K562 (cell line): ENCODE measurements at regions not wholly inside any gene's neighbourhood (a gene's known extent, or its start where the extent isn't known, plus 50 kb on each side); places are given as distances from the start of the nearest gene placed in this dataset.

Experiments used
- ATAC-seq: fragments of 200-7000 bp; cut with Tn5 transposase; 3 replicates; pipeline ENCODE4 v1.9.1; 2020; ENCODE audit warnings: moderate library complexity
- BruUV-seq: library from RNA; stranded (reverse); fragments of 400-500 nt; replicated peaks from 2 replicates; lab custom pipeline; 2021; lab: Mats Ljungman, UMichigan
- CTCF ChIA-PET: fragments of 300-600 bp; formaldehyde crosslinking; extraction: SDS; loops from one replicate; lab custom pipeline; 2021; ENCODE audit warnings: low intra/inter-chr PET ratio; lab: Yijun Ruan, JAX
- POLR2A ChIA-PET: fragments of 300-600, 350-650 bp; sonication (Branson Sonifier 250); formaldehyde crosslinking; extraction: SDS; loops from one replicate; lab custom pipeline; 2021; ENCODE audit warnings: antibody characterized with exemption, inconsistent platforms; lab: Yijun Ruan, JAX
- DNase-seq, 4 experiments: peaks; one replicate each; pipeline versions ENCODE4 v3.0.0 to v3.0.0-alpha.2; 2011 to 2018; ENCODE audit warnings: low spot score in 3 of 4, mixed read lengths in 3 of 4; ENCODE audit errors: extremely low read depth in 1 of 4
- FAIRE-seq: peaks from 2 replicates; lab custom pipeline; 2011; peaks lifted over from hg19 to GRCh38; lab: Jason Lieb, UNC
- H2AFZ ChIP-seq: 2 replicates; pipeline ENCODE4 v1.6.0; 2011; ENCODE audit warnings: low read depth, low read length, control low read depth, inconsistent platforms
- H3K27ac ChIP-seq: fragments of 200-600 bp; 3 replicates; pipeline ENCODE4 v1.8.0; 2011; ENCODE audit warnings: low read depth, mild to moderate bottlenecking, control low read depth, inconsistent platforms, low read length, moderate library complexity, mixed read lengths; ENCODE audit errors: extremely low read depth
- H3K27me3 ChIP-seq, 2 experiments: fragments of 300-600 bp in 1 of 2; 2 replicates in 1 of 2; 3 replicates in 1 of 2; pipeline versions ENCODE4 v1.6.0 to v1.8.0; 2011; ENCODE audit warnings: inconsistent platforms in 2 of 2, low read length in 2 of 2, mild to moderate bottlenecking in 1 of 2, mixed read lengths in 1 of 2, moderate library complexity in 1 of 2; ENCODE audit not compliant: control insufficient read depth in 2 of 2, insufficient read depth in 2 of 2
- H3K36me3 ChIP-seq: fragments of 300-600 bp; 3 replicates; pipeline ENCODE4 v1.8.0; 2011; ENCODE audit warnings: mild to moderate bottlenecking, low read length, inconsistent platforms; ENCODE audit not compliant: control insufficient read depth, insufficient read depth
- H3K4me1 ChIP-seq, 2 experiments: fragments of 200-600 bp in 1 of 2; replicated peaks in 1 of 2; 2 replicates in 1 of 2; 3 replicates in 1 of 2; pipeline versions ENCODE4 v1.5.1 to v1.8.0; 2011; ENCODE audit warnings: inconsistent platforms in 2 of 2, low read length in 2 of 2, mild to moderate bottlenecking in 1 of 2, mixed read lengths in 1 of 2, moderate library complexity in 1 of 2; ENCODE audit not compliant: control insufficient read depth in 2 of 2, insufficient read depth in 2 of 2
- H3K4me2 ChIP-seq: 2 replicates; pipeline ENCODE4 v1.6.1; 2011; ENCODE audit warnings: low read length, control low read depth, inconsistent platforms, mixed read lengths; ENCODE audit not compliant: insufficient read depth
- H3K4me3 ChIP-seq: fragments of 200-600 bp; sonication (generic), shearing (Covaris generic); 2 replicates; pipeline ENCODE4 v1.5.1; 2016; ENCODE audit warnings: control low read depth, inconsistent platforms
- H3K79me2 ChIP-seq: fragments of 200-600 bp; 3 replicates; pipeline ENCODE4 v1.8.0; 2011; ENCODE audit warnings: low read length, inconsistent platforms; ENCODE audit not compliant: control insufficient read depth, insufficient read depth
- H3K9ac ChIP-seq, 2 experiments: 2 replicates each; pipeline versions ENCODE4 v1.6.0 to v1.6.1; 2011; ENCODE audit warnings: low read depth in 2 of 2, low read length in 2 of 2, control low read depth in 1 of 2, inconsistent platforms in 1 of 2, mild to moderate bottlenecking in 1 of 2, mixed read lengths in 1 of 2; ENCODE audit not compliant: insufficient read depth in 1 of 2
- H3K9me1 ChIP-seq: one replicate; pipeline ENCODE4 v1.6.0; 2011; ENCODE audit warnings: inconsistent platforms, mild to moderate bottlenecking, low read length, moderate library complexity; ENCODE audit not compliant: control insufficient read depth, insufficient read depth
- H3K9me3 ChIP-seq: replicated peaks from 2 replicates; pipeline ENCODE4 v1.5.1; 2011; ENCODE audit warnings: low read depth, low read length, inconsistent platforms; ENCODE audit not compliant: control insufficient read depth, insufficient read depth
- H4K20me1 ChIP-seq: replicated peaks from 2 replicates; pipeline ENCODE4 v1.6.1; 2011; ENCODE audit warnings: low read length, inconsistent platforms, mixed read lengths; ENCODE audit not compliant: control insufficient read depth, insufficient read depth
- CBX8 ChIP-seq: fragments of 200-600 bp; sonication (generic); IDR thresholded peaks from 2 replicates; pipeline ENCODE4 v1.6.1; 2012; ENCODE audit warnings: borderline replicate concordance, mixed run types, low read depth, mild to moderate bottlenecking, moderate library complexity, mixed read lengths, low read length, control low read depth, inconsistent platforms; ENCODE audit not compliant: poor library complexity, severe bottlenecking; ENCODE audit errors: extremely low read depth
- CCAR2 ChIP-seq: fragments of 200-400 bp; formaldehyde crosslinking; IDR thresholded peaks from 2 replicates; pipeline ENCODE4 v1.6.1; 2017; ENCODE audit warnings: mild to moderate bottlenecking, low read depth, low read length
- DDX20 ChIP-seq: fragments of 450-650 bp; IDR thresholded peaks from 2 replicates; pipeline ENCODE4 v1.6.1; 2016; ENCODE audit warnings: missing genetic modification characterization, low read depth, mild to moderate bottlenecking, missing compliant biosample characterization, moderate library complexity
- NR2C1 ChIP-seq, 2 experiments: fragments of 450-650 bp; IDR thresholded peaks; 2 replicates each; pipeline ENCODE4 v1.6.1; 2017; ENCODE audit warnings: mild to moderate bottlenecking in 2 of 2, antibody characterized with exemption in 1 of 2, inconsistent platforms in 1 of 2, missing compliant biosample characterization in 1 of 2, missing genetic modification characterization in 1 of 2
- RBM15 ChIP-seq: fragments of 200-400 bp; formaldehyde crosslinking; IDR thresholded peaks from 2 replicates; pipeline ENCODE4 v1.6.1; 2018; ENCODE audit warnings: mild to moderate bottlenecking, low read length, moderate library complexity; ENCODE audit not compliant: insufficient read depth
- RBM25 ChIP-seq: fragments of 200-400 bp; formaldehyde crosslinking; IDR thresholded peaks from 2 replicates; pipeline ENCODE4 v1.6.1; 2018; ENCODE audit warnings: low read length, low read depth, moderate library complexity; ENCODE audit not compliant: severe bottlenecking
- ZKSCAN1 ChIP-seq: fragments of 150-350 bp; IDR thresholded peaks from 2 replicates; pipeline ENCODE4 v1.6.1; 2016; ENCODE audit warnings: low read depth, low read length
- ZKSCAN3 ChIP-seq: fragments of 250-450 bp; sonication (Bioruptor Pico); IDR thresholded peaks from 2 replicates; pipeline ENCODE4 v1.4.0; 2020
- WGBS: fragments of 100-300 bp; shearing (Covaris generic); methylation state at CpG from one replicate; pipeline ENCODE4 v1.1.6; 2016; ENCODE audit warnings: low coverage, mixed read lengths; ENCODE audit not compliant: insufficient coverage; ENCODE audit errors: missing lambda C conversion rate; 5-methylcytosine and 5-hydroxymethylcytosine counted together
- in situ Hi-C: fragments of 300-500 bp; cut with MboI; formaldehyde crosslinking; loops from 4 replicates; pipeline ENCODE4 v1.15.0; 2018; ENCODE audit warnings: inconsistent platforms, mixed read lengths
- intact Hi-C: fragments of 100-400 bp; cut with micrococcal nuclease; formaldehyde crosslinking; loops from 2 replicates; pipeline ENCODE4 v1.14.2; 2022
- TF ChIP-seq, protein P1 (sequence below): fragments of 250-450 bp; sonication (Bioruptor Pico); IDR thresholded peaks from 2 replicates; pipeline ENCODE4 v1.8.0; 2022; ENCODE audit warnings: moderate library complexity, mild to moderate bottlenecking, inconsistent platforms
- TF ChIP-seq, protein P2 (sequence below): IDR thresholded peaks from 3 replicates; pipeline ENCODE4 v1.6.1; 2011; ENCODE audit warnings: borderline replicate concordance, mild to moderate bottlenecking, moderate library complexity; ENCODE audit not compliant: insufficient read length; ENCODE audit errors: extremely low read depth

DNA sequence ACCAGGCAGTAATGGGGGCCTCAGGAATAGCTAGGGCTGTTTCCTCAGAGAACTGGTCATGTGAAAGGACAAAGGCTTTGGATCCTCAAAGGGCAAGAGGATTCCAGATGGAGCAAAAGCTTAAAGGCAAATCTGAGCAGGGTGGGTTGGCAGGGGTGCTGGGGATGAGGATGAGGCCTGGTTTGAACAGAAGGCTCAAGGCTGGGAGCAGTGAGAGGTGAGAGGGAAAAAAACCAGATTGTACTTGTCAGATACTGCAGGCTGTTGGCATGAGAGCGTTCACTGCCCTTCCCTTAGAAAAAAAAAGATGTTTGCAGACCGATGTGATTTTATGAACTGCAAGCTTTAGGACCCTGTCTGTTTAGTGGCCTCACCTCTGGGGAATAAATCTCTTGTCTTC lies 63.4 kb downstream of the PABIR2 start:
- Histone ChIP-seq H3K4me1 (peaks cover 0 to 15% of the 10 kb centered on the region in 2 experiments; a peak in 4 of 5 replicates), H3K9me1 (no peaks in the 10 kb centered on the region), H2AFZ (no peak overlapping the region), H3K9ac (no peak overlapping the region), H4K20me1 (no peaks in the 10 kb centered on the region), H3K36me3 (no peaks in the 10 kb centered on the region), H3K79me2 (no peaks in the 10 kb centered on the region), H3K4me3 (no peak overlapping the region), H3K4me2 (no peak overlapping the region), H3K27ac (no peak overlapping the region), H3K27me3 (no peaks in the 10 kb centered on the region; a peak in 1 of 5 replicates), H3K9me3 (no peaks in the 10 kb centered on the region)
- in situ Hi-C loops, result no loop called here
- CTCF ChIA-PET, result no interaction called here
- FAIRE-seq (no peak), ATAC-seq (no peak), DNase-seq (no peak)
- POLR2A ChIA-PET, result interaction anchor here (0.5 to 1.3 kb wide), 3 partner anchors 14 to 180 kb away, joined by 3 to 6 read pairs (median 3); no protein-coding TSS in a partner anchor
- TF ChIP-seq DDX20 (tag), result no peak
- 0% methylated on average over 1 of the region's 2 CpGs for WGBS
- intact Hi-C loops, result loop anchor here (10.0 kb wide), 1 partner anchor 171 kb away; no protein-coding TSS in a partner anchor
- no TSS peak for BruUV-seq

DNA sequence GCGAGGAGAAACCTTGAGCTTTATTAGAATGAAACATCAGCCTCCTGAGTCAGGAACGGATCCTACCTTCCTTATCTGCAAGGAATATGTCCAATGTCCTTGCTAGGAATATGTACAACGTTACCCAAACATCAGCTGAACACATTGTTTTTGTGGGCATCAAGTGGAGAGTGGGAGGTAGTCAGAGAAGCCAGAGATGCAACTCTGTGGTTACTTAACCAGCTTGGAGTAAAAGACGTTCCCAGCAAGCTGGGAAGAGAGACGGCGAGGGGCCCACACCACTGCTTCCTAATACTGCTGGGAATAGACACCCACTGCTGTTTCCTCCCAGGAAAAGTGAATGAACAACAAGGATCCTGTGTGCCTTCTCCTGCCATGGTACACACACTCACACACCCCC lies 64.3 kb downstream of the PABIR2 start:
- H4K20me1 ChIP-seq, result no peaks in the 10 kb centered on the region
- no peaks in the 10 kb centered on the region for H3K9me3 ChIP-seq
- BruUV-seq, result no TSS peak
- POLR2A ChIA-PET, result interaction anchor here (0.7 kb wide), 1 partner anchor 13 kb away, joined by 3 read pairs; no protein-coding TSS in a partner anchor
- CTCF ChIA-PET, result no interaction called here
- 9% methylated on average over 5 of the region's 6 CpGs for WGBS
- H3K79me2 ChIP-seq, result no peaks in the 10 kb centered on the region
- H3K4me3 ChIP-seq, result no peak overlapping the region
- H3K9ac ChIP-seq, result no peak overlapping the region
- H3K4me1 ChIP-seq, result peaks cover 0 to 6% of the 10 kb centered on the region in 2 experiments; a peak in 2 of 5 replicates
- ATAC-seq (no peak), DNase-seq (no peak), FAIRE-seq (no peak)
- no peak overlapping the region for H3K4me2 ChIP-seq
- no peak overlapping the region for H2AFZ ChIP-seq
- intact Hi-C loops (loop anchor here (10.0 kb wide), 1 partner anchor 172 kb away; no protein-coding TSS in a partner anchor), in situ Hi-C loops (no loop called here)
- no peak overlapping the region for H3K27ac ChIP-seq
- H3K27me3 ChIP-seq, result no peaks in the 10 kb centered on the region; a peak in 1 of 5 replicates
- H3K36me3 ChIP-seq, result no peaks in the 10 kb centered on the region
- H3K9me1 ChIP-seq, result no peaks in the 10 kb centered on the region
- no peak for TF ChIP-seq NR2C1 (IDR thresholded peaks at IDR 0.05)
- TF ChIP-seq NR2C1 (tag; IDR thresholded peaks at IDR 0.05), result no peak
- TF ChIP-seq ZKSCAN1, result no peak
- no peak for TF ChIP-seq CCAR2
- TF ChIP-seq, protein P1, sequence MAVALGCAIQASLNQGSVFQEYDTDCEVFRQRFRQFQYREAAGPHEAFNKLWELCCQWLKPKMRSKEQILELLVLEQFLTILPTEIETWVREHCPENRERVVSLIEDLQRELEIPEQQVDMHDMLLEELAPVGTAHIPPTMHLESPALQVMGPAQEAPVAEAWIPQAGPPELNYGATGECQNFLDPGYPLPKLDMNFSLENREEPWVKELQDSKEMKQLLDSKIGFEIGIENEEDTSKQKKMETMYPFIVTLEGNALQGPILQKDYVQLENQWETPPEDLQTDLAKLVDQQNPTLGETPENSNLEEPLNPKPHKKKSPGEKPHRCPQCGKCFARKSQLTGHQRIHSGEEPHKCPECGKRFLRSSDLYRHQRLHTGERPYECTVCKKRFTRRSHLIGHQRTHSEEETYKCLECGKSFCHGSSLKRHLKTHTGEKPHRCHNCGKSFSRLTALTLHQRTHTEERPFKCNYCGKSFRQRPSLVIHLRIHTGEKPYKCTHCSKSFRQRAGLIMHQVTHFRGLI, result no peak
- no peak for TF ChIP-seq RBM15
- TF ChIP-seq, protein P2, sequence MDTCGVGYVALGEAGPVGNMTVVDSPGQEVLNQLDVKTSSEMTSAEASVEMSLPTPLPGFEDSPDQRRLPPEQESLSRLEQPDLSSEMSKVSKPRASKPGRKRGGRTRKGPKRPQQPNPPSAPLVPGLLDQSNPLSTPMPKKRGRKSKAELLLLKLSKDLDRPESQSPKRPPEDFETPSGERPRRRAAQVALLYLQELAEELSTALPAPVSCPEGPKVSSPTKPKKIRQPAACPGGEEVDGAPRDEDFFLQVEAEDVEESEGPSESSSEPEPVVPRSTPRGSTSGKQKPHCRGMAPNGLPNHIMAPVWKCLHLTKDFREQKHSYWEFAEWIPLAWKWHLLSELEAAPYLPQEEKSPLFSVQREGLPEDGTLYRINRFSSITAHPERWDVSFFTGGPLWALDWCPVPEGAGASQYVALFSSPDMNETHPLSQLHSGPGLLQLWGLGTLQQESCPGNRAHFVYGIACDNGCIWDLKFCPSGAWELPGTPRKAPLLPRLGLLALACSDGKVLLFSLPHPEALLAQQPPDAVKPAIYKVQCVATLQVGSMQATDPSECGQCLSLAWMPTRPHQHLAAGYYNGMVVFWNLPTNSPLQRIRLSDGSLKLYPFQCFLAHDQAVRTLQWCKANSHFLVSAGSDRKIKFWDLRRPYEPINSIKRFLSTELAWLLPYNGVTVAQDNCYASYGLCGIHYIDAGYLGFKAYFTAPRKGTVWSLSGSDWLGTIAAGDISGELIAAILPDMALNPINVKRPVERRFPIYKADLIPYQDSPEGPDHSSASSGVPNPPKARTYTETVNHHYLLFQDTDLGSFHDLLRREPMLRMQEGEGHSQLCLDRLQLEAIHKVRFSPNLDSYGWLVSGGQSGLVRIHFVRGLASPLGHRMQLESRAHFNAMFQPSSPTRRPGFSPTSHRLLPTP, result no peak
- no peak for TF ChIP-seq ZKSCAN3 (CRISPR knock-in tag)
- TF ChIP-seq CBX8, result no peak
- TF ChIP-seq RBM25, result no peak
